Activated CD8-positive, alpha-beta T cell treated with anti-CD3 and anti-CD28 coated beads for 36 hours (primary cell): ENCODE measurements at regions not wholly inside any gene's neighbourhood (a gene's known extent, or its start where the extent isn't known, plus 50 kb on each side); places are given as distances from the start of the nearest gene placed in this dataset.
"Not testable (repeated sequence)": the region's sequence is repeated elsewhere in the genome, so short reads cannot be mapped to it uniquely, and the experiment has no call there.

Experiments used
- ATAC-seq: fragments of 200-7000 bp; cut with Tn5 transposase; one replicate; pipeline ENCODE4 v1.10.0; 2021; ENCODE audit warnings: mild to moderate bottlenecking, moderate library complexity
- CTCF ChIA-PET: fragments of 350-600 bp; sonication (Branson Sonifier 250); formaldehyde crosslinking; loops from one replicate; lab custom pipeline; 2021; ENCODE audit warnings: antibody characterized with exemption; lab: Charles Lee
- POLR2A ChIA-PET: fragments of 350-600 bp; sonication (Branson Sonifier 250); formaldehyde crosslinking; loops from one replicate; lab custom pipeline; 2021; ENCODE audit warnings: antibody characterized with exemption; lab: Charles Lee
- DNase-seq: peaks from one replicate; pipeline ENCODE4 v3.0.0-alpha.2; 2020
- H3K27ac Mint-ChIP-seq: one replicate; pipeline ENCODE4 v1.8.0; 2021; ENCODE audit warnings: mild to moderate bottlenecking, mixed read lengths
- H3K27me3 Mint-ChIP-seq: one replicate; pipeline ENCODE4 v1.8.0; 2021; ENCODE audit warnings: mixed read lengths
- H3K36me3 Mint-ChIP-seq: one replicate; pipeline ENCODE4 v1.8.0; 2021; ENCODE audit warnings: low read depth, mixed read lengths
- H3K4me1 Mint-ChIP-seq: one replicate; pipeline ENCODE4 v1.8.0; 2021; ENCODE audit warnings: low read depth, mixed read lengths
- H3K4me3 Mint-ChIP-seq: one replicate; pipeline ENCODE4 v1.8.0; 2021; ENCODE audit warnings: mild to moderate bottlenecking, moderate library complexity, mixed read lengths
- H3K9me3 Mint-ChIP-seq: one replicate; pipeline ENCODE4 v1.8.0; 2021; ENCODE audit warnings: mixed read lengths
- CTCF ChIP-seq: fragments of 200-600 bp; IDR thresholded peaks from one replicate; pipeline ENCODE4 v1.8.0; 2022; ENCODE audit warnings: antibody characterized with exemption, mild to moderate bottlenecking
- intact Hi-C: fragments of 100-400 bp; cut with micrococcal nuclease; formaldehyde crosslinking; loops from one replicate; pipeline ENCODE4 v1.10.0; 2022

DNA sequence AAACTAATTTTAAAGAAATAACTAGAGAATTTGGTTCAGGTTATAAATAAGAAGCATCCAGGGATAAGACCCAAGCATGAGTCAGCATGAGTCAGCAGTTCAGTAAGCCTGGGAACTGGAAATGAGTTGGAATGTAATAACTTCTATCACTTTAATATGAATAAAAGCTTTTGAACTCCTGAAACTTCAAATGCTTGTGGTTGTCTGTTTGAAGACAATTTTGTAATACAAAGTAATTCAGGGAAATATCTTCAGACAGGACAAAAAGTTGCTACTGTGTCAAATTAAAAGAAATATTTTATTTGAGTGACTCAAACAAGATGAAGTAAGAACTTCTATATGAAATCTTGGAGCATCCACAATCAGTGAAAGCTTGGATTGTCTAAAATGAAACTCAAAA lies 331.2 kb upstream of the DAB2 start:
- no peak for TF ChIP-seq CTCF
- H3K27me3 Mint-ChIP-seq = peaks cover 9% of the 10 kb centered on the region
- intact Hi-C loops = no loop called here
- H3K9me3 Mint-ChIP-seq = peaks cover 4% of the 10 kb centered on the region
- H3K4me3 Mint-ChIP-seq = no peak overlapping the region
- no peak for DNase-seq
- H3K36me3 Mint-ChIP-seq = no peaks in the 10 kb centered on the region
- H3K27ac Mint-ChIP-seq = no peak overlapping the region
- ChIA-PET CTCF (no interaction called here), POLR2A (interaction anchor here (1.1 kb wide), 1 partner anchor 140 kb away, joined by 3 read pairs; no protein-coding TSS in a partner anchor)
- H3K4me1 Mint-ChIP-seq = no peaks in the 10 kb centered on the region
- no peak for ATAC-seq

- H3K9me3 Mint-ChIP-seq = peaks cover 4% of the 10 kb centered on the region
- no peak for DNase-seq
- no peak for TF ChIP-seq CTCF
- ATAC-seq = no peak
- ChIA-PET POLR2A (no interaction called here), CTCF (no interaction called here)
- no peaks in the 10 kb centered on the region for H3K36me3 Mint-ChIP-seq
- no peaks in the 10 kb centered on the region for H3K4me1 Mint-ChIP-seq
- H3K4me3 Mint-ChIP-seq = no peak overlapping the region
- intact Hi-C loops = no loop called here
- H3K27me3 Mint-ChIP-seq = peaks cover 9% of the 10 kb centered on the region
- H3K27ac Mint-ChIP-seq = no peak overlapping the region
Observed at GRCh38 chr5:39755452-39755851, 330.7 kb upstream of the DAB2 start.

GRCh38 chr5:39753747-39754146 lies 329.0 kb upstream of the DAB2 start:
- H3K36me3 Mint-ChIP-seq, H3K4me3 Mint-ChIP-seq, H3K27ac Mint-ChIP-seq, H3K4me1 Mint-ChIP-seq, ATAC-seq, H3K27me3 Mint-ChIP-seq, DNase-seq, CTCF ChIA-PET, POLR2A ChIA-PET, H3K9me3 Mint-ChIP-seq, intact Hi-C loops: not testable (repeated sequence)

DNA sequence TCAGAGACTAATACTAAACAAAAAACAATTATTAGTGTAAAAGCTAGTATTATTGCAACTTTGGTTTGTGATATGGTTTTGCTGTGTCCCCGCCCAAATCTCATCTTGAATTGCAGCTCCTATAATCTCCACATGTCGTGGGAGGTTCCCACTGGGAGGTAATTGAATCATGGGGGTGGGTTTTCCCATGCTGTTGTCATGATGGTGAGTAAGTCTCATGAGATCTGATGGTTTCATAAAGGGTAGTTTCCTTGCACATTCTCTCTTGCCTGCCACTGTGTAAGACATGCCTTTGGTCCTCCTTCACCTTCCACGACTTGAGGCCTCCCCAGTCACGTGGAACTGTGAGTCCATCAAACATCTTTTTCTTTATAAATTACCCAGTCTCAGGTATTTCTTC lies 325.9 kb upstream of the DAB2 start:
- Mint-ChIP-seq H3K4me3 (no peak overlapping the region), H3K27ac (no peak overlapping the region), H3K9me3 (peaks cover 4% of the 10 kb centered on the region), H3K36me3 (no peaks in the 10 kb centered on the region), H3K4me1 (no peaks in the 10 kb centered on the region), H3K27me3 (peaks cover 9% of the 10 kb centered on the region)
- no peak for DNase-seq
- no peak for ATAC-seq
- ChIA-PET CTCF (no interaction called here), POLR2A (no interaction called here)
- intact Hi-C loops = no loop called here
- no peak for TF ChIP-seq CTCF

GRCh38 chr5:39742916-39743315 lies 318.1 kb upstream of the DAB2 start:
- Mint-ChIP-seq H3K27ac (no peak overlapping the region), H3K4me3 (no peak overlapping the region), H3K27me3 (peaks cover 4% of the 10 kb centered on the region), H3K4me1 (no peaks in the 10 kb centered on the region), H3K9me3 (no peaks in the 10 kb centered on the region), H3K36me3 (no peaks in the 10 kb centered on the region)
- intact Hi-C loops = no loop called here
- no peak for TF ChIP-seq CTCF
- CTCF ChIA-PET = no interaction called here
- ATAC-seq (no peak), DNase-seq (no peak)
- POLR2A ChIA-PET = no interaction called here

GRCh38 chr5:39740404-39740803 lies 315.6 kb upstream of the DAB2 start:
- no peaks in the 10 kb centered on the region for H3K9me3 Mint-ChIP-seq
- POLR2A ChIA-PET = no interaction called here
- ATAC-seq (no peak), DNase-seq (no peak)
- H3K4me1 Mint-ChIP-seq = no peaks in the 10 kb centered on the region
- intact Hi-C loops = no loop called here
- H3K4me3 Mint-ChIP-seq = no peak overlapping the region
- TF ChIP-seq CTCF = no peak
- peaks cover 12% of the 10 kb centered on the region for H3K27me3 Mint-ChIP-seq
- no peaks in the 10 kb centered on the region for H3K36me3 Mint-ChIP-seq
- no peak overlapping the region for H3K27ac Mint-ChIP-seq
- CTCF ChIA-PET = no interaction called here
